ENCODE measurements at regions not wholly inside any gene's neighbourhood (a gene's known extent, or its start where the extent isn't known, plus 50 kb on each side); places are given as distances from the start of the nearest gene placed in this dataset.

DNA sequence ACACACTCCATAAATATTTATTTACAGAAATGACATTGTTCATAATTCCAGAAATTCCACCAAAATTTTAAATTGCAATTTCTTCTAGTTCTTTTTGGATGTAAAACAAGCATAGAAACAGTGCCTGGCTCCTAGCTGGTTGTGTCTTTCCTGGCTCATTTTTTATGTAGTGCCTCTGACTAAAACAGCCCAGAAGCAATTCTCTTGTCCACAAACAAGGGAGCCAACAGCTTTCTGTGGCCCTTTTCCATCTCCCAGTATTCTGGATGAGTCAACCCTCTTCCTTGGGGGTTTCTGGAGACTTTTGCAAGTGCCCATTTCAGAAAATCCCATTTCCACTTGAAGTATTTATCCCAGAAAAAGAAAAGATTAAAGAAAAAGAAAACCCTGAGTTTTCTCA lies 141.4 kb downstream of the PHLDA1 start (continued):
- TF ChIP-seq, protein P1, sequence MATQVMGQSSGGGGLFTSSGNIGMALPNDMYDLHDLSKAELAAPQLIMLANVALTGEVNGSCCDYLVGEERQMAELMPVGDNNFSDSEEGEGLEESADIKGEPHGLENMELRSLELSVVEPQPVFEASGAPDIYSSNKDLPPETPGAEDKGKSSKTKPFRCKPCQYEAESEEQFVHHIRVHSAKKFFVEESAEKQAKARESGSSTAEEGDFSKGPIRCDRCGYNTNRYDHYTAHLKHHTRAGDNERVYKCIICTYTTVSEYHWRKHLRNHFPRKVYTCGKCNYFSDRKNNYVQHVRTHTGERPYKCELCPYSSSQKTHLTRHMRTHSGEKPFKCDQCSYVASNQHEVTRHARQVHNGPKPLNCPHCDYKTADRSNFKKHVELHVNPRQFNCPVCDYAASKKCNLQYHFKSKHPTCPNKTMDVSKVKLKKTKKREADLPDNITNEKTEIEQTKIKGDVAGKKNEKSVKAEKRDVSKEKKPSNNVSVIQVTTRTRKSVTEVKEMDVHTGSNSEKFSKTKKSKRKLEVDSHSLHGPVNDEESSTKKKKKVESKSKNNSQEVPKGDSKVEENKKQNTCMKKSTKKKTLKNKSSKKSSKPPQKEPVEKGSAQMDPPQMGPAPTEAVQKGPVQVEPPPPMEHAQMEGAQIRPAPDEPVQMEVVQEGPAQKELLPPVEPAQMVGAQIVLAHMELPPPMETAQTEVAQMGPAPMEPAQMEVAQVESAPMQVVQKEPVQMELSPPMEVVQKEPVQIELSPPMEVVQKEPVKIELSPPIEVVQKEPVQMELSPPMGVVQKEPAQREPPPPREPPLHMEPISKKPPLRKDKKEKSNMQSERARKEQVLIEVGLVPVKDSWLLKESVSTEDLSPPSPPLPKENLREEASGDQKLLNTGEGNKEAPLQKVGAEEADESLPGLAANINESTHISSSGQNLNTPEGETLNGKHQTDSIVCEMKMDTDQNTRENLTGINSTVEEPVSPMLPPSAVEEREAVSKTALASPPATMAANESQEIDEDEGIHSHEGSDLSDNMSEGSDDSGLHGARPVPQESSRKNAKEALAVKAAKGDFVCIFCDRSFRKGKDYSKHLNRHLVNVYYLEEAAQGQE (IDR thresholded peaks at IDR 0.05; ENCODE audit: unreplicated experiment): no peak
- TF ChIP-seq, protein P2, sequence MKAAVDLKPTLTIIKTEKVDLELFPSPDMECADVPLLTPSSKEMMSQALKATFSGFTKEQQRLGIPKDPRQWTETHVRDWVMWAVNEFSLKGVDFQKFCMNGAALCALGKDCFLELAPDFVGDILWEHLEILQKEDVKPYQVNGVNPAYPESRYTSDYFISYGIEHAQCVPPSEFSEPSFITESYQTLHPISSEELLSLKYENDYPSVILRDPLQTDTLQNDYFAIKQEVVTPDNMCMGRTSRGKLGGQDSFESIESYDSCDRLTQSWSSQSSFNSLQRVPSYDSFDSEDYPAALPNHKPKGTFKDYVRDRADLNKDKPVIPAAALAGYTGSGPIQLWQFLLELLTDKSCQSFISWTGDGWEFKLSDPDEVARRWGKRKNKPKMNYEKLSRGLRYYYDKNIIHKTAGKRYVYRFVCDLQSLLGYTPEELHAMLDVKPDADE (IDR thresholded peaks at IDR 0.05): no peak
- no peak for TF ChIP-seq ZNF114 (CRISPR knock-in tag; IDR thresholded peaks at IDR 0.05)

DNA sequence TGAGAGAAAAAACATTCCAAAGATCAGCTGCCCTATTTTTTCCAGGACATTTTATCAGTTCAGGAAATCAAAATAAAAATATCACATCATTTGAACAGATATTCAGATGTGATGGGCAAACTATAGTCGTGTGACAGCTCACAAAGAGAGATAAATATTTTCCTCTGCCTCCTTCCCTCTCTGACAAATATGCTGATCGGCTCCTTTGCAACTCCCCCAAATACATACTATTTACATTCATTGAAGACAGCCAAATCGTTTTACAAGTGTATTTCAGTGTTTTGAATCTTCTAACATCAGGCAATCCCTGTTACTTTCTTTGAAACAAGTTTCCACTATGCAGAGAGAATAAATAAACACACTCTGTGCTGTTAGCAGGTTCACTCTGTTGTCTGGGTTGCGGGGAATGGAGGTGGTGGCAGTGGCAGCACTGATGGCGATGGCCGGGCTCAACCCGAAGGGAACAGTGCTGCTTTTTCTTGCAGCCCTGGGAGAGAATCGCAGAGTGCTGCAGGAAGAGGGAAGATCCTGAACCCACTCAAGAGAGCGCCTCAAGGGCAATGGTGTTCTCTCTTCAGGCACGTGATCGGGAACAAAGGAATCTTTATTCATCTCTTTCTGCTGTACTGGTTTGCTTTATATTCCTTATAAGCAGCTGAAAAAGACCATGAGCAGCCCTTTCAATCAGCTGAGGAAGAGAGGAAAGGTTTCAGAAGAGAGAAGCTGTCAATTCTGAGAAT lies 142.5 kb downstream of the PHLDA1 start:
- H3K79me2 ChIP-seq (replicated peaks; ENCODE audit: insufficient read depth): no peaks in the 10 kb centered on the region
- H3K27me3 ChIP-seq (ENCODE audit: insufficient read depth): no peaks in the 10 kb centered on the region
- no peaks in the 10 kb centered on the region for H3K36me3 Mint-ChIP-seq (ENCODE audit: low read depth)
- H3K9me2 ChIP-seq (ENCODE audit: insufficient read depth): no peaks in the 10 kb centered on the region
- peaks cover 37% of the 10 kb centered on the region for H3K4me1 Mint-ChIP-seq
- H3K36me3 ChIP-seq (ENCODE audit: insufficient read depth): no peaks in the 10 kb centered on the region
- H3K27ac Mint-ChIP-seq: peak overlapping the region; percentile 92
- peak overlapping the region; percentile 72 for H2AFZ ChIP-seq
- ATAC-seq (peak; percentile 92), DNase-seq (ENCODE audit: low spot score) (peak; percentile 56)
- peak overlapping the region; percentile 40; the same call in 1 of the 2 replicates for H3K4me2 ChIP-seq
- no peaks in the 10 kb centered on the region for H3K9me3 Mint-ChIP-seq
- H3K4me3 Mint-ChIP-seq: peak overlapping the region; percentile 22; the same call in 1 of the 3 replicates
- peak overlapping the region; percentile 43; the same call in 1 of the 2 replicates for H3K27ac ChIP-seq (ENCODE audit: low read depth)
- no peak overlapping the region for H3K4me3 ChIP-seq
- H3K27me3 Mint-ChIP-seq (ENCODE audit: insufficient read depth, low read depth, poor library complexity): peaks cover 2% of the 10 kb centered on the region
- no peaks in the 10 kb centered on the region for H4K20me1 ChIP-seq (replicated peaks; ENCODE audit: insufficient read depth)
- H3F3A ChIP-seq (replicated peaks; ENCODE audit: low read depth): no peaks in the 10 kb centered on the region
- peaks cover 44% of the 10 kb centered on the region for H3K4me1 ChIP-seq (ENCODE audit: insufficient read depth)
- TF ChIP-seq ZNF114 (CRISPR knock-in tag; IDR thresholded peaks at IDR 0.05) (no peak), POLR2AphosphoS5 (IDR thresholded peaks at IDR 0.05; ENCODE audit: low read depth) (no peak), EZH2 (IDR thresholded peaks at IDR 0.05; ENCODE audit: low read depth, unreplicated experiment) (no peak), STAT1 (IDR thresholded peaks at IDR 0.05; ENCODE audit: unreplicated experiment) (no peak), NANOG (IDR thresholded peaks at IDR 0.05; ENCODE audit: borderline replicate concordance) (no peak), CTCF (conservative IDR thresholded peaks at IDR 0.05; ENCODE audit: low read depth in 2 of 2) (no peak), ZNF331 (CRISPR knock-in tag; IDR thresholded peaks at IDR 0.05; ENCODE audit: low read depth) (no peak)
- TF ChIP-seq, protein P3, sequence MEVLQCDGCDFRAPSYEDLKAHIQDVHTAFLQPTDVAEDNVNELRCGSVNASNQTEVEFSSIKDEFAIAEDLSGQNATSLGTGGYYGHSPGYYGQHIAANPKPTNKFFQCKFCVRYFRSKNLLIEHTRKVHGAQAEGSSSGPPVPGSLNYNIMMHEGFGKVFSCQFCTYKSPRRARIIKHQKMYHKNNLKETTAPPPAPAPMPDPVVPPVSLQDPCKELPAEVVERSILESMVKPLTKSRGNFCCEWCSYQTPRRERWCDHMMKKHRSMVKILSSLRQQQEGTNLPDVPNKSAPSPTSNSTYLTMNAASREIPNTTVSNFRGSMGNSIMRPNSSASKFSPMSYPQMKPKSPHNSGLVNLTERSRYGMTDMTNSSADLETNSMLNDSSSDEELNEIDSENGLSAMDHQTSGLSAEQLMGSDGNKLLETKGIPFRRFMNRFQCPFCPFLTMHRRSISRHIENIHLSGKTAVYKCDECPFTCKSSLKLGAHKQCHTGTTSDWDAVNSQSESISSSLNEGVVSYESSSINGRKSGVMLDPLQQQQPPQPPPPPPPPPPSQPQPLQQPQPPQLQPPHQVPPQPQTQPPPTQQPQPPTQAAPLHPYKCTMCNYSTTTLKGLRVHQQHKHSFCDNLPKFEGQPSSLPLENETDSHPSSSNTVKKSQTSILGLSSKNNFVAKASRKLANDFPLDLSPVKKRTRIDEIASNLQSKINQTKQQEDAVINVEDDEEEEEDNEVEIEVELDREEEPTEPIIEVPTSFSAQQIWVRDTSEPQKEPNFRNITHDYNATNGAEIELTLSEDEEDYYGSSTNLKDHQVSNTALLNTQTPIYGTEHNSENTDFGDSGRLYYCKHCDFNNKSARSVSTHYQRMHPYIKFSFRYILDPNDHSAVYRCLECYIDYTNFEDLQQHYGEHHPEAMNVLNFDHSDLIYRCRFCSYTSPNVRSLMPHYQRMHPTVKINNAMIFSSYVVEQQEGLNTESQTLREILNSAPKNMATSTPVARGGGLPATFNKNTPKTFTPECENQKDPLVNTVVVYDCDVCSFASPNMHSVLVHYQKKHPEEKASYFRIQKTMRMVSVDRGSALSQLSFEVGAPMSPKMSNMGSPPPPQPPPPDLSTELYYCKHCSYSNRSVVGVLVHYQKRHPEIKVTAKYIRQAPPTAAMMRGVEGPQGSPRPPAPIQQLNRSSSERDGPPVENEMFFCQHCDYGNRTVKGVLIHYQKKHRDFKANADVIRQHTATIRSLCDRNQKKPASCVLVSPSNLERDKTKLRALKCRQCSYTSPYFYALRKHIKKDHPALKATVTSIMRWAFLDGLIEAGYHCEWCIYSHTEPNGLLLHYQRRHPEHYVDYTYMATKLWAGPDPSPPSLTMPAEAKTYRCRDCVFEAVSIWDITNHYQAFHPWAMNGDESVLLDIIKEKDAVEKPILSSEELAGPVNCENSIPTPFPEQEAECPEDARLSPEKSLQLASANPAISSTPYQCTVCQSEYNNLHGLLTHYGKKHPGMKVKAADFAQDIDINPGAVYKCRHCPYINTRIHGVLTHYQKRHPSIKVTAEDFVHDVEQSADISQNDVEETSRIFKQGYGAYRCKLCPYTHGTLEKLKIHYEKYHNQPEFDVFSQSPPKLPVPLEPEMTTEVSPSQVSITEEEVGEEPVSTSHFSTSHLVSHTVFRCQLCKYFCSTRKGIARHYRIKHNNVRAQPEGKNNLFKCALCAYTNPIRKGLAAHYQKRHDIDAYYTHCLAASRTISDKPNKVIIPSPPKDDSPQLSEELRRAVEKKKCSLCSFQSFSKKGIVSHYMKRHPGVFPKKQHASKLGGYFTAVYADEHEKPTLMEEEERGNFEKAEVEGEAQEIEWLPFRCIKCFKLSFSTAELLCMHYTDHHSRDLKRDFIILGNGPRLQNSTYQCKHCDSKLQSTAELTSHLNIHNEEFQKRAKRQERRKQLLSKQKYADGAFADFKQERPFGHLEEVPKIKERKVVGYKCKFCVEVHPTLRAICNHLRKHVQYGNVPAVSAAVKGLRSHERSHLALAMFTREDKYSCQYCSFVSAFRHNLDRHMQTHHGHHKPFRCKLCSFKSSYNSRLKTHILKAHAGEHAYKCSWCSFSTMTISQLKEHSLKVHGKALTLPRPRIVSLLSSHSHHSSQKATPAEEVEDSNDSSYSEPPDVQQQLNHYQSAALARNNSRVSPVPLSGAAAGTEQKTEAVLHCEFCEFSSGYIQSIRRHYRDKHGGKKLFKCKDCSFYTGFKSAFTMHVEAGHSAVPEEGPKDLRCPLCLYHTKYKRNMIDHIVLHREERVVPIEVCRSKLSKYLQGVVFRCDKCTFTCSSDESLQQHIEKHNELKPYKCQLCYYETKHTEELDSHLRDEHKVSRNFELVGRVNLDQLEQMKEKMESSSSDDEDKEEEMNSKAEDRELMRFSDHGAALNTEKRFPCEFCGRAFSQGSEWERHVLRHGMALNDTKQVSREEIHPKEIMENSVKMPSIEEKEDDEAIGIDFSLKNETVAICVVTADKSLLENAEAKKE (CRISPR knock-in tag; IDR thresholded peaks at IDR 0.05): no peak
- TF ChIP-seq, protein P2 (IDR thresholded peaks at IDR 0.05): no peak

All from GM23338 (cell line).